HG02610 (cell line): ENCODE measurements at regions not wholly inside any gene's neighbourhood (a gene's known extent, or its start where the extent isn't known, plus 50 kb on each side); places are given as distances from the start of the nearest gene placed in this dataset.

ENCODE experiments used
- ATAC-seq: cut with Tn5 transposase; IDR thresholded peaks from one replicate; pipeline ENCODE4 v1.9.1; 2021; ENCODE audit warnings: mild to moderate bottlenecking, moderate library complexity; ENCODE audit not compliant: unreplicated experiment

GRCh38 chr12:86838711-86839110 is 582.5 kb upstream of the MGAT4C start:
- ATAC-seq: no peak

GRCh38 chr12:86838260-86838659 is 582.1 kb upstream of the MGAT4C start:
- no peak for ATAC-seq

GRCh38 chr12:86837246-86837645 is 581.1 kb upstream of the MGAT4C start:
- ATAC-seq: no peak

GRCh38 chr12:86834217-86834616 is 578.0 kb upstream of the MGAT4C start:
- ATAC-seq: no peak

- no peak for ATAC-seq
These were observed 571.2 kb upstream of the MGAT4C start for GRCh38 chr12:86827409-86827808.

- no peak for ATAC-seq
These were observed 569.9 kb upstream of the MGAT4C start for GRCh38 chr12:86826051-86826450.

- no peak for ATAC-seq
These were observed 545.2 kb upstream of the MGAT4C start for GRCh38 chr12:86801439-86801838.

- no peak for ATAC-seq
These were observed 543.4 kb upstream of the MGAT4C start for GRCh38 chr12:86799616-86800015.

- ATAC-seq: no peak
These were observed 540.4 kb upstream of the MGAT4C start for GRCh38 chr12:86796550-86796949.

- no peak for ATAC-seq
These were observed 532.5 kb upstream of the MGAT4C start for GRCh38 chr12:86788661-86789060.

- ATAC-seq: no peak
These were observed 531.2 kb upstream of the MGAT4C start for GRCh38 chr12:86787419-86787818.

- ATAC-seq: no peak
These were observed 521.1 kb upstream of the MGAT4C start for GRCh38 chr12:86777325-86777724.

GRCh38 chr12:86774841-86775388 is 518.7 kb upstream of the MGAT4C start:
- ATAC-seq: no peak

- no peak for ATAC-seq
These were observed 516.5 kb upstream of the MGAT4C start for GRCh38 chr12:86772696-86773095.

- no peak for ATAC-seq
These were observed 514.7 kb upstream of the MGAT4C start for GRCh38 chr12:86770871-86771270.

- no peak for ATAC-seq
These were observed 492.7 kb upstream of the MGAT4C start for GRCh38 chr12:86748894-86749293.

GRCh38 chr12:86744547-86745212 is 488.5 kb upstream of the MGAT4C start:
- ATAC-seq: no peak

GRCh38 chr12:86743875-86744536 is 487.8 kb upstream of the MGAT4C start:
- no peak for ATAC-seq

- ATAC-seq: no peak
These were observed 485.3 kb upstream of the MGAT4C start for GRCh38 chr12:86741531-86741930.

- peak; percentile 90 for ATAC-seq
These were observed 479.7 kb upstream of the MGAT4C start for GRCh38 chr12:86735851-86736250.

- ATAC-seq: peak; percentile 56
These were observed 478.9 kb upstream of the MGAT4C start for GRCh38 chr12:86735072-86735471.

GRCh38 chr12:86730233-86730632 is 474.0 kb upstream of the MGAT4C start:
- no peak for ATAC-seq
